ENCODE measurements at regions not wholly inside any gene's neighbourhood (a gene's known extent, or its start where the extent isn't known, plus 50 kb on each side); places are given as distances from the start of the nearest gene placed in this dataset.

GRCh38 chr10:128211953-128212727 is 85.9 kb upstream of the MKI67 start:
- TF ChIP-seq POLR2A (IDR thresholded peaks at IDR 0.05; ENCODE audit: low read depth, low read length): no peak
- DNase-seq (ENCODE audit: insufficient read length, low spot score): peak; percentile 90
- no peak for FAIRE-seq

DNA sequence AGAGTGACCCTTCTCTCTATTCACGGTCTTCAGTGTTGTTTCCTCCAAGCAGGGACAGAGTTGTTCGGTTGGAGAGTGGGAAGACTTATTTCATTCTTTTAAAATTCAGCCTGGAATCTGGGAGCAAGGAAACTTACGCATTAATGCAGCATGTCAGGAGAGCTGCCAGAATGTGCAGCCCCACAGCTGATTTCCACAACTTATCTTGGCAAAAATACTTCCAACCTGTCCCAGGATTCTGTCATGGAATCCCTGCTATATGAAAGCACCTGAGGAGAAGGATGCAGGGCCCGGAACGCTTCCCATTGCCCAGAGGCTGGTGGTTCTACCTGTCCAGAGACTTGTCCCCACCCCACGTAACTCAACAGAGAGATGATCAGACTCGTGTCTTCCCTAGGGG is 86.9 kb upstream of the MKI67 start:
- DNase-seq (ENCODE audit: insufficient read length, low spot score) (no peak), FAIRE-seq (no peak)
- TF ChIP-seq POLR2A (IDR thresholded peaks at IDR 0.05; ENCODE audit: low read depth, low read length): no peak

DNA sequence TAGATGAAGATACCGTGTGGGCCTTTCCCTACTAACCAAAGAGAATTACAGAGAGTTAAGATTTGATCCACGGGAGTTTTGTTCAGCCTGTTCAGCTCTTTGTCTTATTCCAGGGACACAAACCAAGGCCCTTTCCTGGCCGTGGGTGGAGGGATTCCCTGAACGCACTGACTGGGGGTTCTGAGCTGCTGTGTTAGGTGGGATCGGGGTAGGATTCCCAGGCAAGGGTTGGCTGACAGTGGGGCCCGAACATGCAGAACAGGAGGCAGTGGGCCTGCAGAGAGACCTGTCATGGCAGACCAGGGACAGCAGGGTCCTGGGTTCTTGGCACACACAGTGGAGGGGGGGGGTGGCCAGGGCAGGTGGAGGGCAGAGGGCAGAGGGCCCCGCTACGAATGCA is 89.5 kb upstream of the MKI67 start:
- no peak for DNase-seq (ENCODE audit: insufficient read length, low spot score)
- FAIRE-seq: no peak

DNA sequence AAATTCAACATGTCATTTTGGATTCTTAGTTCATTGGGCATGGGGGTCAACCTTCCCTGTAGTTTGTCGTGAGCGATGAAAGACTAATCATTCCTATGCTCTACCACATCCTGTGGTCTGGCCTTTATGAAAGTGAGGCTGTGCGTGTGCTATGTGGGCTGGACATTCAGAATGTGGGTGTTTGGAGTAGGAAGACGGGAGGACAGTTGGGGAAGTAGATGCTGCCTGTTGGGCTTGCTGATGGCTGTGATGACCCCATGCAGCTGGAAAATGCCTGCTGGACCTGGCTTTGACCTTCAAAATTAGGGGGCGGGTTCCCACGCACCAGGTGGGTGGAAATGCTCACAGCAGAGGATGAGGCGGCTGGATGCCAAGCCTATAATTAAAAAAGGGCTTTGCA is 90.9 kb upstream of the MKI67 start:
- FAIRE-seq (no peak), DNase-seq (ENCODE audit: insufficient read length, low spot score) (no peak)
- no peak for TF ChIP-seq POLR2A (IDR thresholded peaks at IDR 0.05; ENCODE audit: low read depth, low read length)

More for the DNA sequence above, 89.5 kb upstream of the MKI67 start:
- TF ChIP-seq POLR2A (IDR thresholded peaks at IDR 0.05; ENCODE audit: low read depth, low read length): no peak

GRCh38 chr10:128218161-128218560 is 91.9 kb upstream of the MKI67 start:
- TF ChIP-seq POLR2A (IDR thresholded peaks at IDR 0.05; ENCODE audit: low read depth, low read length): no peak
- FAIRE-seq: no peak
- no peak for DNase-seq (ENCODE audit: insufficient read length, low spot score)

GRCh38 chr10:128219295-128219694 is 93.1 kb upstream of the MKI67 start:
- FAIRE-seq: no peak
- TF ChIP-seq POLR2A (IDR thresholded peaks at IDR 0.05; ENCODE audit: low read depth, low read length): no peak

DNA sequence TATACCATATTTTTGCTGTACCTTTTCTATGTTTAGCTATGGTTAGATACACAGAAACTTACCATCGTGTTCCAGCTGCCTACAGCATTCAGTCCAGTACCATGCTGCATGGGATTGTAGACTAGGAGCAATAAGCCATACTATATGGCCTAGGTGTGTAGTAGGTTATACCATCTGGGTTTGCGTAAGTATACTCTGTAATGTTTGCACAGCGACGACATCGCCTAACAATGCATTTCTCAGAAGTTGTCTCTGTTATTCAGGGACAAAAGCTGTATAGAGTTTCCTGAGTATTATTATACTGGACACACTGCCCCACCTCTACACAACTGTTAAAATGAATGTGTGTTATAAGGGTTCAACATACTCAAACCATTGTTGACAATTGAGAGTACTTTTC is 93.8 kb upstream of the MKI67 start:
- no peak for FAIRE-seq
- no peak for DNase-seq (ENCODE audit: insufficient read length, low spot score)
- TF ChIP-seq POLR2A (IDR thresholded peaks at IDR 0.05; ENCODE audit: low read depth, low read length): no peak

More at GRCh38 chr10:128219295-128219694, 93.1 kb upstream of the MKI67 start:
- DNase-seq (ENCODE audit: insufficient read length, low spot score): no peak

DNA sequence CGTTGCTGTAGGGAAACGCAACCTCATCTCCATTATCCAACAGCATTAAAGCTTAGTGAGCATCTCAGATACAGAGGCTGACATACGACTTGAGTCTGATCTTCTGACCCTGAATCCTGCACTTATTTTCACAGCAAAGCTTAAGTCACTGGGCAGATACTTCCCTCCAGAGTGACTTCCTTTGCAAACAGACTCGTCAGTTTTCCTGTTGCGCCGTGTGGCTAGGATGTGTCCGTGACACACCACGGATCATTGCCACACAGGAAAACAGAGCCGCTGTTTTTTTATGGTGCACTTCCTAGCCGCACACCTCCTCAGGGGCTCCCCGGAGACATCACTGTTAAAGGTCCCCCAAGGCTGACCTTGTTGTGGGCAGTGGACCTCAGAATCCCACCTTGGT is 94.9 kb upstream of the MKI67 start:
- TF ChIP-seq POLR2A (IDR thresholded peaks at IDR 0.05; ENCODE audit: low read depth, low read length): no peak
- DNase-seq (ENCODE audit: insufficient read length, low spot score) (no peak), FAIRE-seq (no peak)

- DNase-seq (ENCODE audit: insufficient read length, low spot score): no peak
- no peak for TF ChIP-seq POLR2A (IDR thresholded peaks at IDR 0.05; ENCODE audit: low read depth, low read length)
Measured at GRCh38 chr10:128221807-128222206, 95.6 kb upstream of the MKI67 start.

DNA sequence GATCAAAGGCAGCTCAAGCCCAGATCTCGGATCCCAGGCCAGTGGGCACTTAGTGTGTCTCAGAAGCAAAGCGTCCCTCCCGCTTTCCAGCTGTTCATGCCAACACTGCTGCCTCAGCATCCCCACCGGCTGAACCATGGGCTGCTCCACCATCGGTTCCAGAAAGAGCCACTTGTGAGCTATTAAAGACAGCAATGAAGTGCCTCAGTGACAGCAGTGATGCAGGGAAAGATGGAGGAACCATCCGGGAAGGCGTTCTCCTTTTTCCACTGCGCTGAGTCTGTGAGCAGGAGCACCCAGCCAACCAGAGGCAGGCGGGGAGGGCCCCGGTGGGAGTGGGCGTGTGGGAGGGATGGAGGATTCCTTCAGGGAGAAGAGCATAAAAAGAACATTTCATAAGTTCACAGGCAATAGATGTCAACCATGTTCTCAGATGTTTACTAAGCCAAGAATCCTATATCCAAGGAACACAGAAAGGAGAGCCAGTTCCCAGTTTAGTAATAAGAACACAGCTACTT is 96.2 kb upstream of the MKI67 start:
- no peak for TF ChIP-seq POLR2A (IDR thresholded peaks at IDR 0.05; ENCODE audit: low read depth, low read length)
- FAIRE-seq: no peak
- no peak for DNase-seq (ENCODE audit: insufficient read length, low spot score)

More at GRCh38 chr10:128221807-128222206, 95.6 kb upstream of the MKI67 start:
- no peak for FAIRE-seq

- no peak for TF ChIP-seq POLR2A (IDR thresholded peaks at IDR 0.05; ENCODE audit: low read depth, low read length)
- DNase-seq (ENCODE audit: insufficient read length, low spot score): no peak
- FAIRE-seq: no peak
Measured at GRCh38 chr10:128230401-128230800, 104.2 kb upstream of the MKI67 start.

DNA sequence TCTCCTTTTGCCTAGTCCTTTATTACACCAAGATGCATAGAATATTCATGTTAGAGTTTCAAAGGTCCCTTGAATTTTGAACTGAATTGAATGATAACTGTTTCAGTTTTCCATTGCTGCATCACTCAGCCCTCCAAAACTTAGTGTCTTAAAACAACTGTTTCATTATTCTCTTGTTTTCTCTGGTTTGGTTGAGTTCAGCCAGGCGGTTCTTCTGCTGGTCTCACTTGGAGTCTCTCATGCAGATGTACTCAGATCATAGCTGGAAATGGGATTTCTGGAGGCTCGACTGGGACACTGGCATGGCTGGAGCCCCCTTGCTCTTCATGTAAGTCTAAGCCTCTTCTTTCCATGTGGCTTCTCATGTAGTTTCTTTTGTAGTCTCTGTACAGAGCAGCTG is 107.2 kb upstream of the MKI67 start:
- no peak for DNase-seq (ENCODE audit: insufficient read length, low spot score)
- no peak for FAIRE-seq
- no peak for TF ChIP-seq POLR2A (IDR thresholded peaks at IDR 0.05; ENCODE audit: low read depth, low read length)

DNA sequence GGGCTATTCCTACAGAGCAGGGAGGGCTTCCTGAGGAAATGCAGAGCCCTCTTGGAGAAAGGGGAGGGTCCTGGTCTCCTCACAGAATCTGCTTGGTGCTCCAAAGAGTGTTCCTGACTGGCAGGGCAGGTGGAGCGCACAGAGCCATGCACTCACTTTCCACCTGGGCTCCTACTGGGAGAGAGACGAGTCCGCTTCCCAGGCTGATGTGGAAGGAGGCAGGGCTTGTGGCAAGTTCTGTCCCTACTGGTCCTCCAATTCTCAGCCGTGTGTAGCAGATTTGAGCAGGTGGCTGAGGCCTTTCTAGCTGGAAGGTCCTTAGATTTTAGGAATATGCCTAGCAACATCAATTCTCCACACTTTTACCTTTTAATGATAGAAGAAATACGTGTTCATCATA is 111.5 kb upstream of the MKI67 start:
- no peak for TF ChIP-seq POLR2A (IDR thresholded peaks at IDR 0.05; ENCODE audit: low read depth, low read length)
- DNase-seq (ENCODE audit: insufficient read length, low spot score) (no peak), FAIRE-seq (no peak)

GRCh38 chr10:128241023-128241422 is 114.8 kb upstream of the MKI67 start:
- DNase-seq (ENCODE audit: insufficient read length, low spot score) (no peak), FAIRE-seq (no peak)
- TF ChIP-seq POLR2A (IDR thresholded peaks at IDR 0.05; ENCODE audit: low read depth, low read length): no peak

DNA sequence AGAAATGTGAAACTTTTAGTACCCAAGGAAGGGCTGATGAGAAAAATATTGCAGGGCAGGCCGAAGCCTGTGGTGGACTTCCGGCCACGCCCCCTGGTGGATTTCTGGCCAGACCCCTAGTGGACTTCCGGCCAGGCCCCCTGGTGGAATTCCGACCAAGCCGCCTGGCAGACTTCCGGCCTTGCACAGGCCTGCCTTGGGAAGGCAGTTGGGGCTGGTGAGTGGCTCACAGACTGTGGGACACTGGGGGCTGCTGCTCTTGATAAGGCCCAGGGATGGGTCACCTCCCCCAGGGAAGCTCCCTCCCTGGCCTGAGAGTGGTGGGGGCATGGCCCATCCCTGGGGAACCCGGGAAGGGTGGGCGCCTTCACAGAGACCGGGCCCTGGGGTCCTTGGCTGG is 116.4 kb upstream of the MKI67 start:
- FAIRE-seq (no peak), DNase-seq (ENCODE audit: insufficient read length, low spot score) (no peak)
- no peak for TF ChIP-seq POLR2A (IDR thresholded peaks at IDR 0.05; ENCODE audit: low read depth, low read length)

Measured in H54 (cell line).